ENCODE measurements at regions not wholly inside any gene's neighbourhood (a gene's known extent, or its start where the extent isn't known, plus 50 kb on each side); places are given as distances from the start of the nearest gene placed in this dataset.

GRCh38 chr6:159104163-159104925 is 59.6 kb upstream of the TAGAP start:
- Histone ChIP-seq H3K27ac (ENCODE audit: low read length in 2 of 2) (peak overlapping the region; percentile 94 to 99), H3K4me3 (ENCODE audit: control extremely low read depth in 1 of 5, extremely low read depth in 1 of 5, insufficient read depth in 1 of 5, low read depth in 2 of 5, low read length in 4 of 5) (peak overlapping the region in 3 of 5 experiments; percentile 2 to 45 (median 3)), H3K79me2 (ENCODE audit: control insufficient read depth, insufficient read depth, low read length) (peaks cover 5% of the 10 kb centered on the region), H2AFZ (ENCODE audit: insufficient read depth, low read depth, low read length, poor library complexity, severe bottlenecking) (peak overlapping the region; percentile 48), H4K20me1 (ENCODE audit: control insufficient read depth, insufficient read depth, low read length, poor library complexity, severe bottlenecking) (no peaks in the 10 kb centered on the region), H3K4me1 (ENCODE audit: control insufficient read depth in 2 of 2, insufficient read depth in 2 of 2, low read length in 2 of 2) (peaks cover 76 to 87% of the 10 kb centered on the region in 2 donors), H3K9me3 (ENCODE audit: control extremely low read depth in 1 of 3, control insufficient read depth in 2 of 3, insufficient read depth in 1 of 3, low read length in 2 of 3) (no peaks in the 10 kb centered on the region), H3K36me3 (replicated peaks in 1 of 2; ENCODE audit: control extremely low read depth in 1 of 2, control insufficient read depth in 1 of 2, extremely low read depth in 1 of 2, insufficient read depth in 2 of 2, low read length in 1 of 2) (no peaks in the 10 kb centered on the region), H3K9ac (ENCODE audit: low read length) (peak overlapping the region; percentile 50), H3K4me2 (replicated peaks; ENCODE audit: low read depth, low read length, poor library complexity, severe bottlenecking) (peak overlapping the region; percentile 80), H3K27me3 (replicated peaks in 1 of 4; ENCODE audit: control extremely low read depth in 1 of 4, control insufficient read depth in 3 of 4, insufficient read depth in 4 of 4, low read length in 3 of 4) (no peaks in the 10 kb centered on the region)
- POLR2A ChIA-PET: interaction anchor here (0.6 to 5.6 kb wide), 16 partner anchors 9 to 235 kb away, joined by 3 to 60 read pairs (median 6); partner anchors contain the start of genes RSPH3 and TAGAP
- intact Hi-C loops (cut with micrococcal nuclease): loop anchor here (1.0 to 10.0 kb wide), 5 partner anchors 10 to 300 kb away; no protein-coding TSS in a partner anchor
- peak; percentile 88 for DNase-seq
- no peaks in the 10 kb centered on the region for H3K27me3 Mint-ChIP-seq
- CTCF ChIA-PET: interaction anchor here (0.5 to 36.8 kb wide), 25 partner anchors 9 to 550 kb away, joined by 3 to 1002 read pairs (median 8); partner anchors contain the start of genes RSPH3 and TAGAP
- ATAC-seq (ENCODE audit: low read depth): peak; percentile 44
- H3K4me3 Mint-ChIP-seq: peak overlapping the region; percentile 73
- peaks cover 90% of the 10 kb centered on the region for H3K4me1 Mint-ChIP-seq
- TF ChIP-seq CTCF (IDR thresholded peaks at IDR 0.05) (peak; percentile 93), EZH2 (IDR thresholded peaks at IDR 0.05; ENCODE audit: borderline replicate concordance, insufficient read depth, low read depth, low read length, poor library complexity, severe bottlenecking) (no peak)
- H3K27ac Mint-ChIP-seq: peak overlapping the region; percentile 98
- no peaks in the 10 kb centered on the region for H3K9me3 Mint-ChIP-seq (ENCODE audit: insufficient read depth)
- WGBS (ENCODE audit: insufficient coverage): 25% methylated on average over 13 of the region's 17 CpGs

Measured in B cell (primary cell).